Upper lobe of left lung (tissue), 6 donors: ENCODE measurements at regions not wholly inside any gene's neighbourhood (a gene's known extent, or its start where the extent isn't known, plus 50 kb on each side); places are given as distances from the start of the nearest gene placed in this dataset.

ENCODE experiments used
- ATAC-seq, 2 donors: fragments of 200-7000 bp; cut with Tn5 transposase; one replicate each; pipeline ENCODE4 v1.9.1; 2022; ENCODE audit warnings: mild to moderate bottlenecking in 2 of 2, moderate library complexity in 2 of 2; ENCODE audit not compliant: low FRiP score in 2 of 2
- DNase-seq, 2 donors: peaks; one replicate each; pipeline ENCODE4 v3.0.0-alpha.2; 2019 to 2020
- H3K27ac ChIP-seq, 4 donors: fragments of 200-600 bp; sonication (generic); one replicate each; pipeline ENCODE4 v1.5.1; 2016 to 2019
- H3K27me3 ChIP-seq, 4 donors: fragments of 200-600 bp; sonication (generic); one replicate each; pipeline ENCODE4 v1.5.1; 2017 to 2019
- H3K36me3 ChIP-seq, 4 donors: fragments of 200-600 bp; sonication (generic); one replicate each; pipeline ENCODE4 v1.5.1; 2016 to 2019
- H3K4me1 ChIP-seq, 4 donors: fragments of 200-600 bp; sonication (generic); one replicate each; pipeline ENCODE4 v1.5.1; 2018 to 2019
- H3K4me3 ChIP-seq, 4 donors: fragments of 200-600 bp; sonication (generic); one replicate each; pipeline ENCODE4 v1.5.1; 2017 to 2019; ENCODE audit warnings: mild to moderate bottlenecking in 2 of 4, moderate library complexity in 1 of 4
- H3K9me3 ChIP-seq, 4 donors: fragments of 200-600 bp; sonication (generic); one replicate each; pipeline ENCODE4 v1.5.1; 2018 to 2019
- CTCF ChIP-seq, 6 experiments: fragments of 450-650 bp in 4 of 6; fragments of 200-600 bp in 2 of 6; sonication (generic) in 2 of 6; IDR thresholded peaks; one replicate each; pipeline ENCODE4 v1.5.1; 2016 to 2019; ENCODE audit warnings: antibody characterized with exemption in 6 of 6
- EP300 ChIP-seq, 4 donors: sonication (generic); formaldehyde crosslinking; IDR thresholded peaks; one replicate each; pipeline ENCODE4 v1.5.1; 2017; ENCODE audit warnings: antibody characterized with exemption in 4 of 4, control low read depth in 2 of 4
- POLR2A ChIP-seq, 4 donors: fragments of 450-650 bp; IDR thresholded peaks; one replicate each; pipeline ENCODE4 v1.5.1; 2016 to 2017; ENCODE audit warnings: antibody characterized with exemption in 4 of 4, mild to moderate bottlenecking in 2 of 4
- POLR2AphosphoS5 ChIP-seq, 2 donors: sonication (generic); formaldehyde crosslinking; IDR thresholded peaks; one replicate each; pipeline ENCODE4 v1.5.1; 2017; ENCODE audit warnings: antibody characterized with exemption in 2 of 2
- WGBS, 2 donors: methylation state at CpG; one replicate each; pipeline ENCODE4 v1.1.5; 2017 to 2018; 5-methylcytosine and 5-hydroxymethylcytosine counted together
- donor health status: DM: no; HTN: no; CAD: no; lungs with moderate emphysema.
- donor health status: DM: no; HTN: yes; CAD: no; lungs with severe emphysema.

GRCh38 chr10:121098211-121098610 lies 247.0 kb downstream of the WDR11 start:
- 66 to 68% methylated on average over 3 of the region's 3 CpGs for WGBS, 2 donors
- DNase-seq = no peak
- no peak for TF ChIP-seq CTCF (IDR thresholded peaks at IDR 0.05)
- TF ChIP-seq EP300 (IDR thresholded peaks at IDR 0.05) = no peak
- TF ChIP-seq POLR2AphosphoS5 (IDR thresholded peaks at IDR 0.05) = no peak
- TF ChIP-seq POLR2A (IDR thresholded peaks at IDR 0.05) = no peak
- no peak for ATAC-seq
- Histone ChIP-seq H3K4me3 (no peak overlapping the region), H3K36me3 (no peaks in the 10 kb centered on the region), H3K4me1 (peaks cover 0 to 20% (median 0%) of the 10 kb centered on the region in 4 donors), H3K9me3 (no peaks in the 10 kb centered on the region), H3K27me3 (no peaks in the 10 kb centered on the region), H3K27ac (no peak overlapping the region)

DNA sequence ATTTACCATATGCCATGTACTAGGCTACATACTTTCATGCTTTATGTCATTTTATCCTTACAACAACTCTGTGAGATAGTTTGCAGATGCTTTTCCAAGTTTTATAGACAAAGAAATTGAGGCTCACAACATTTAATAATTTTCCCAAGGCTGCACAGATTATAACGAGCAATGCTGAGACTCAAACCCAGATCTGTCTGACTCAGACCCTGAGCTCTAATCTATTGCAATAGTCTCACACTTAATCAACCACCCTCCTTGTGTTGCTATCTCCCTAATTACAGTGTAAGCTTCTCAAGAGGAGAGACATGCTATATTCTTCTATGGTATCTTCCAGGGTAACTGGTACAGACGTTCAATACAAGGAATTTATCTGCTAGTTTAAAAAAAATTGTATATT lies 247.6 kb downstream of the WDR11 start:
- Histone ChIP-seq H3K27ac (no peak overlapping the region), H3K9me3 (no peaks in the 10 kb centered on the region), H3K36me3 (no peaks in the 10 kb centered on the region), H3K4me1 (peaks cover 0 to 15% (median 0%) of the 10 kb centered on the region in 4 donors), H3K27me3 (no peaks in the 10 kb centered on the region), H3K4me3 (no peak overlapping the region)
- TF ChIP-seq POLR2A (IDR thresholded peaks at IDR 0.05) (no peak), POLR2AphosphoS5 (IDR thresholded peaks at IDR 0.05) (no peak), EP300 (IDR thresholded peaks at IDR 0.05) (no peak), CTCF (IDR thresholded peaks at IDR 0.05) (no peak)
- DNase-seq = no peak
- ATAC-seq = no peak
- WGBS, 2 donors = 53 to 70% methylated on average over 2 of the region's 2 CpGs

DNA sequence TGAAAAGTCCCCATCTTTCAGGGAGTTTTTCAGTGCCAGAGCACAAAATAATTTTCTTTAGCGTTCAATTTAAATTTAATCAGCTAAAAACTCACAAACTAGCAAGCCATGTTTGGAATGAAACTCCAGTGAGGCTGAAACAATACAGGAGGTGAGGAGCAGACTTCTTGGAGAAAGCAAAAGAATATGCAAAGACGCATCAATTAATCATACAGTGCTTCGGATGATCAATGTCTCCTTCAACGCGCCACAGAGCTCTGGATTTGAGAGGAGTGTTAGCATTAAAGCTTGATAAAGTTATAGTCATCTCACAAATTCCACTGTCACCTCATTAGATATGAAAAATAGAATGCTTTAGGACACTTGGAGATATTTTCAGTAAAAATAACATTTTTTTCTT lies 248.0 kb downstream of the WDR11 start:
- TF ChIP-seq CTCF (IDR thresholded peaks at IDR 0.05) = no peak
- TF ChIP-seq POLR2A (IDR thresholded peaks at IDR 0.05) = no peak
- TF ChIP-seq EP300 (IDR thresholded peaks at IDR 0.05) = no peak
- no peak for TF ChIP-seq POLR2AphosphoS5 (IDR thresholded peaks at IDR 0.05)

GRCh38 chr10:121099592-121099991 lies 248.4 kb downstream of the WDR11 start:
- no peaks in the 10 kb centered on the region for H3K36me3 ChIP-seq
- H3K27ac ChIP-seq = no peak overlapping the region
- no peaks in the 10 kb centered on the region for H3K27me3 ChIP-seq
- peaks cover 0 to 7% (median 0%) of the 10 kb centered on the region in 4 donors for H3K4me1 ChIP-seq
- TF ChIP-seq CTCF (IDR thresholded peaks at IDR 0.05) = no peak
- no peak for TF ChIP-seq POLR2AphosphoS5 (IDR thresholded peaks at IDR 0.05)
- no peak for TF ChIP-seq EP300 (IDR thresholded peaks at IDR 0.05)
- TF ChIP-seq POLR2A (IDR thresholded peaks at IDR 0.05) = no peak
- no peak overlapping the region for H3K4me3 ChIP-seq
- ATAC-seq (no peak), DNase-seq (no peak)
- no peaks in the 10 kb centered on the region for H3K9me3 ChIP-seq

More for the DNA sequence above, 248.0 kb downstream of the WDR11 start:
- Histone ChIP-seq H3K27me3 (no peaks in the 10 kb centered on the region), H3K36me3 (no peaks in the 10 kb centered on the region), H3K4me3 (no peak overlapping the region), H3K4me1 (peaks cover 0 to 11% (median 0%) of the 10 kb centered on the region in 4 donors), H3K27ac (no peak overlapping the region), H3K9me3 (no peaks in the 10 kb centered on the region)
- DNase-seq (no peak), ATAC-seq (no peak)
- WGBS, 2 donors = 51 to 67% methylated on average over 5 of the region's 5 CpGs

GRCh38 chr10:121101561-121101960 lies 250.4 kb downstream of the WDR11 start:
- H3K27me3 ChIP-seq = no peaks in the 10 kb centered on the region
- no peak overlapping the region for H3K27ac ChIP-seq
- peaks cover 0 to 7% (median 0%) of the 10 kb centered on the region in 4 donors for H3K4me1 ChIP-seq
- H3K4me3 ChIP-seq = no peak overlapping the region
- ATAC-seq (no peak), DNase-seq (no peak)
- 67 to 68% methylated on average over 4 of the region's 4 CpGs for WGBS, 2 donors
- H3K36me3 ChIP-seq = no peaks in the 10 kb centered on the region
- TF ChIP-seq EP300 (IDR thresholded peaks at IDR 0.05) = no peak
- no peak for TF ChIP-seq POLR2AphosphoS5 (IDR thresholded peaks at IDR 0.05)
- TF ChIP-seq POLR2A (IDR thresholded peaks at IDR 0.05) = no peak
- no peak for TF ChIP-seq CTCF (IDR thresholded peaks at IDR 0.05)
- no peaks in the 10 kb centered on the region for H3K9me3 ChIP-seq
